ENCODE measurements at regions not wholly inside any gene's neighbourhood (a gene's known extent, or its start where the extent isn't known, plus 50 kb on each side); places are given as distances from the start of the nearest gene placed in this dataset.

DNA sequence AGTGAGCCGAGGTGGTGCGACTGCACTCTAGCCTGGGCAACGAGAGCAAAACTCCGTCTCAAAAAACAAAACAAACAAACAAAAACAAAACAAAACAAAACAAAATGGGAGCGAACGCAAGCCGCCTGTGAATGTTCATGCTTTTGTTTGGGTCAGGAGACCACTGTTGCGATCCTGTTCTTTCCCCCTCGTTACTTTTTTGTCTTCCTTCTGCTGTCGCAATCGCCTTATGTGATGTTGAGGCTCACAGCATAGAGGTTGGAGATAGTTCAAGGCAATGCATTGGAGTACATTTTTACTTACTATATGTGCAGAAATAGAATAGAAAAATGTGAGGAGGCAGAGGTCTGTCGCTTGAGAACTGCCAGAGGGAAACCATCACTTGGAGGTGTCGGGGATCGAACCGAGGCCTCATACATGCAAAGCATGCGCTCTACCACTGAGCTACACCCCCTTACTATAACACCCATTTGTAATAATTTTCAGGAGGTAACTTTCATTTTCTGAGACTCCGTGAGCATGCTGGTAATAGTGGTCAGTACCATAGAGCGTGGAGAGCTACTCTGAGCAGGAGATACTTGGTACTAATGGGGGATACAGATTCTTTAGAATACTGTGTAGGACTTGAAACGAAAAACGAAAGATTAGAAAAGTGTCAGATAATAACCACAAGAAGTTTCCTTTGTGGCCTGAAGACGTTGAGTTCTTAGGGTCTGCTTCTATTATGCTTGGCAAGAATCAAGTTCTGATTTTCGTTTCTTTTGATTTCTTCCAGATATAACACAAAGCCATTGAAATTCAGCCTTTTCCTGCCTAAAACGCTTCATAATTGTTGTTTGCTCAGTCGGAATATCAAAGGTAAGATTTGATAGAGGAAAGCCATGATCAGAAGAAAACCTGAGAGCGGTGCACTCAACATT, 121.1 kb downstream of the TRIM27 start:
- no peak overlapping the region for H2AFZ ChIP-seq
- no peaks in the 10 kb centered on the region for H4K20me1 ChIP-seq (ENCODE audit: insufficient read depth)
- no peak overlapping the region for H3K27ac ChIP-seq
- no peaks in the 10 kb centered on the region for H3K79me2 ChIP-seq (ENCODE audit: insufficient read depth)
- H3K4me2 ChIP-seq (ENCODE audit: unreplicated experiment) = no peak overlapping the region
- peak; percentile 54 for DNase-seq
- H3K4me3 ChIP-seq = no peak overlapping the region
- H3K9ac ChIP-seq = no peak overlapping the region
- no peaks in the 10 kb centered on the region for H3K9me2 ChIP-seq (ENCODE audit: insufficient read depth)
- peaks cover 17% of the 10 kb centered on the region for H3K27me3 ChIP-seq (replicated peaks; ENCODE audit: insufficient read depth)
- WGBS, 2 experiments (ENCODE audit: low coverage in 1 of 2, low lambda C conversion rate in 2 of 2, missing lambda C conversion rate in 2 of 2) = 22 to 23% methylated on average over 25 of the region's 25 CpGs
- no peaks in the 10 kb centered on the region for H3K9me3 ChIP-seq (ENCODE audit: low read depth)
- no peaks in the 10 kb centered on the region for H3F3A ChIP-seq (ENCODE audit: insufficient read depth)
- TF ChIP-seq EZH2 (IDR thresholded peaks at IDR 0.05; ENCODE audit: insufficient read depth, poor library complexity, severe bottlenecking) (no peak), EZH2phosphoT487 (IDR thresholded peaks at IDR 0.05; ENCODE audit: insufficient read depth, low read depth) (no peak)
- no peaks in the 10 kb centered on the region for H3K36me3 ChIP-seq (ENCODE audit: low read depth)
- in situ Hi-C loops (cut with MboI) = no loop called here
- no peaks in the 10 kb centered on the region for H3K4me1 ChIP-seq (ENCODE audit: insufficient read depth)

DNA sequence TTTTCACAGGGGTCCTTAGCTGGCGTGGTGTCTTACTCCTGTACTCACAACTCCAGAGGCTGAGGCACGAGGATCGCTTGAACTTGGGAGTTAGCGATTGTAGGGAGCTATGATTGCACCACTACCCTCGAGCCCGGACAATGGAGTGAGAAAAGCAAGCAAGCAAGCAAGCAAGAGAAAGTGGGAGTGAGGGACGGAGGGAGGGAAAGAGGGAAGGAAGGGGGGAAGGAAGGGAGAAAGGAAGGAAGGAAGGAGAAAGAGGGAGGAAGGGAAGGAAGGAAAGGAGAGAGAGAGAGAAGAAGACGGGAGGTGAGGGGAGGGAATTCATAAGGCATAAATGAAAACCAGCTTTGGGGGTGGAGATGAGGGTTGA, 120.5 kb downstream of the TRIM27 start:
- TF ChIP-seq EZH2phosphoT487 (IDR thresholded peaks at IDR 0.05; ENCODE audit: insufficient read depth, low read depth) = no peak
- TF ChIP-seq EZH2 (IDR thresholded peaks at IDR 0.05; ENCODE audit: insufficient read depth, poor library complexity, severe bottlenecking) = no peak
- H3K4me3 ChIP-seq = no peak overlapping the region
- H3K9ac ChIP-seq = no peak overlapping the region
- H3K9me2 ChIP-seq (ENCODE audit: insufficient read depth) = no peaks in the 10 kb centered on the region
- in situ Hi-C loops (cut with MboI) = no loop called here
- H3K4me2 ChIP-seq (ENCODE audit: unreplicated experiment) = no peak overlapping the region
- no peak overlapping the region for H3K27ac ChIP-seq
- H2AFZ ChIP-seq = no peak overlapping the region
- H3K79me2 ChIP-seq (ENCODE audit: insufficient read depth) = no peaks in the 10 kb centered on the region
- no peaks in the 10 kb centered on the region for H3K9me3 ChIP-seq (ENCODE audit: low read depth)
- 2 to 7% methylated on average over 7 to 8 of the region's 8 CpGs for WGBS, 2 experiments (ENCODE audit: low coverage in 1 of 2, low lambda C conversion rate in 2 of 2, missing lambda C conversion rate in 2 of 2)
- H3K36me3 ChIP-seq (ENCODE audit: low read depth) = no peaks in the 10 kb centered on the region
- H4K20me1 ChIP-seq (ENCODE audit: insufficient read depth) = no peaks in the 10 kb centered on the region
- H3F3A ChIP-seq (ENCODE audit: insufficient read depth) = no peaks in the 10 kb centered on the region
- no peaks in the 10 kb centered on the region for H3K4me1 ChIP-seq (ENCODE audit: insufficient read depth)
- no peak for DNase-seq
- peaks cover 17% of the 10 kb centered on the region for H3K27me3 ChIP-seq (replicated peaks; ENCODE audit: insufficient read depth)

DNA sequence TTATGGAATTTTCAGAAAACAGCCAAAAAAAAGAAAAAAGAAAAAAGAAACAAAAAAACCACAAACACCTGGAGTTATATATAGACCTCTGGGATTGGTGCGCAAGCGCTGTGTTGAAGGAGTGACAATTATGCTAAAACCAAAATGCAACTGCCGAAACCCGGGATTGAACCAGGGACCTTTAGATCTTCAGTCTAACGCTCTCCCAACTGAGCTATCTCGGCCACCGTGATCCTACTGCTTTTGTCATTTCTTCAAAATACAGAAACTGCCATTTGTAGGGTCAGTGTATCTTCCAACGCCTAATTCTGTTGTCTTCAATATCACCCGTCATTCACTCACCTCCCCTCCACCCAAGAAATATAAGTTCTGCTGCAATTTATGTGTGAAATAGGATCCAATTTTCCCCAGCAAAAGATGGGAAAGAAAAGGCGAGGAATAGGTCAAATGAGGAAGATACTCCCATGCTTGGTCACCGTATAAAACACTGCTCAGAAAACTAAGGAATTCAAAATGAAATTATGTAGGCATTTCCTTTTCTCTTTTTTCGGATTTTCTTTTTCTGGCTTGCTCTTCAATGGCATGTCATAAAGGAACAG, 116.0 kb downstream of the TRIM27 start:
- H3K4me3 ChIP-seq = peak overlapping the region; percentile 73
- no peaks in the 10 kb centered on the region for H3K9me2 ChIP-seq (ENCODE audit: insufficient read depth)
- H3K79me2 ChIP-seq (ENCODE audit: insufficient read depth) = no peaks in the 10 kb centered on the region
- TF ChIP-seq EZH2phosphoT487 (IDR thresholded peaks at IDR 0.05; ENCODE audit: insufficient read depth, low read depth) (no peak), EZH2 (IDR thresholded peaks at IDR 0.05; ENCODE audit: insufficient read depth, poor library complexity, severe bottlenecking) (no peak)
- H3K9ac ChIP-seq = no peak overlapping the region
- WGBS, 2 experiments (ENCODE audit: low coverage in 1 of 2, low lambda C conversion rate in 2 of 2, missing lambda C conversion rate in 2 of 2) = 1 to 2% methylated on average over 12 of the region's 12 CpGs
- in situ Hi-C loops (cut with MboI) = no loop called here
- H3K27me3 ChIP-seq (replicated peaks; ENCODE audit: insufficient read depth) = peaks cover 54% of the 10 kb centered on the region
- H3K27ac ChIP-seq = no peak overlapping the region
- peak overlapping the region; percentile 67 for H2AFZ ChIP-seq
- no peaks in the 10 kb centered on the region for H3F3A ChIP-seq (ENCODE audit: insufficient read depth)
- no peaks in the 10 kb centered on the region for H4K20me1 ChIP-seq (ENCODE audit: insufficient read depth)
- peak; percentile 75 for DNase-seq
- H3K9me3 ChIP-seq (ENCODE audit: low read depth) = no peaks in the 10 kb centered on the region
- H3K4me2 ChIP-seq (ENCODE audit: unreplicated experiment) = peak overlapping the region; percentile 94
- H3K36me3 ChIP-seq (ENCODE audit: low read depth) = no peaks in the 10 kb centered on the region
- 0 out of 2 replicates have a peak, but pooled peaks cover 11% of the 10 kb centered on the region for H3K4me1 ChIP-seq (ENCODE audit: insufficient read depth)

GRCh38 chr6:28808383-28808782, 115.4 kb downstream of the TRIM27 start:
- Histone ChIP-seq H3K9me2 (ENCODE audit: insufficient read depth) (no peaks in the 10 kb centered on the region), H2AFZ (peak overlapping the region; percentile 67), H4K20me1 (ENCODE audit: insufficient read depth) (no peaks in the 10 kb centered on the region), H3K79me2 (ENCODE audit: insufficient read depth) (no peaks in the 10 kb centered on the region), H3K36me3 (ENCODE audit: low read depth) (no peaks in the 10 kb centered on the region), H3K4me1 (ENCODE audit: insufficient read depth) (0 out of 2 replicates have a peak, but pooled peaks cover 11% of the 10 kb centered on the region), H3K27me3 (replicated peaks; ENCODE audit: insufficient read depth) (peaks cover 60% of the 10 kb centered on the region), H3K4me2 (ENCODE audit: unreplicated experiment) (peak overlapping the region; percentile 94), H3K27ac (no peak overlapping the region), H3F3A (ENCODE audit: insufficient read depth) (no peaks in the 10 kb centered on the region), H3K9ac (no peak overlapping the region), H3K4me3 (peak overlapping the region; percentile 73), H3K9me3 (ENCODE audit: low read depth) (no peaks in the 10 kb centered on the region)
- in situ Hi-C loops (cut with MboI) = no loop called here
- TF ChIP-seq EZH2phosphoT487 (IDR thresholded peaks at IDR 0.05; ENCODE audit: insufficient read depth, low read depth) (no peak), EZH2 (IDR thresholded peaks at IDR 0.05; ENCODE audit: insufficient read depth, poor library complexity, severe bottlenecking) (no peak)
- WGBS, 2 experiments (ENCODE audit: low coverage in 1 of 2, low lambda C conversion rate in 2 of 2, missing lambda C conversion rate in 2 of 2) = 13% methylated on average over 13 of the region's 13 CpGs
- no peak for DNase-seq

Data from GM23248 (cell line).